ENCODE measurements at regions not wholly inside any gene's neighbourhood (a gene's known extent, or its start where the extent isn't known, plus 50 kb on each side); places are given as distances from the start of the nearest gene placed in this dataset.
A peak's percentile ranks its signal among the peaks of the same experiment; 100 is the strongest.
"Not testable (repeated sequence)": the region's sequence is repeated elsewhere in the genome, so short reads cannot be mapped to it uniquely, and the experiment has no call there.

- DNase-seq (ENCODE audit: low read depth in 2 of 2): not testable (repeated sequence)
These were observed 415.5 kb downstream of the FOXD4L4 start for GRCh38 chr9:66152406-66152805.

GRCh38 chr9:66153021-66153725 lies 416.2 kb downstream of the FOXD4L4 start:
- DNase-seq (ENCODE audit: low read depth in 2 of 2): not testable (repeated sequence)

GRCh38 chr9:66153971-66154691 lies 417.2 kb downstream of the FOXD4L4 start:
- not testable (repeated sequence) for DNase-seq (ENCODE audit: low read depth in 2 of 2)

GRCh38 chr9:66182316-66182715 lies 445.4 kb downstream of the FOXD4L4 start:
- DNase-seq (ENCODE audit: low read depth in 2 of 2): not testable (repeated sequence)

GRCh38 chr9:66183648-66184047 lies 446.7 kb downstream of the FOXD4L4 start:
- DNase-seq (ENCODE audit: low read depth in 2 of 2): not testable (repeated sequence)

GRCh38 chr9:66197199-66197598 lies 460.3 kb downstream of the FOXD4L4 start:
- DNase-seq (ENCODE audit: low read depth in 2 of 2): not testable (repeated sequence)

- not testable (repeated sequence) for DNase-seq (ENCODE audit: low read depth in 2 of 2)
These were observed 461.5 kb downstream of the FOXD4L4 start for GRCh38 chr9:66198421-66198820.

GRCh38 chr9:66206617-66207016 lies 469.7 kb downstream of the FOXD4L4 start:
- not testable (repeated sequence) for DNase-seq (ENCODE audit: low read depth in 2 of 2)

- DNase-seq (ENCODE audit: low read depth in 2 of 2): not testable (repeated sequence)
These were observed 471.0 kb downstream of the FOXD4L4 start for GRCh38 chr9:66207914-66208313.

GRCh38 chr9:66244763-66245162 lies 507.8 kb downstream of the FOXD4L4 start:
- not testable (repeated sequence) for DNase-seq (ENCODE audit: low read depth in 2 of 2)

GRCh38 chr9:66245481-66245880 lies 508.5 kb downstream of the FOXD4L4 start:
- not testable (repeated sequence) for DNase-seq (ENCODE audit: low read depth in 2 of 2)

GRCh38 chr9:66257581-66257980 lies 520.6 kb downstream of the FOXD4L4 start:
- DNase-seq (ENCODE audit: low read depth in 2 of 2): not testable (repeated sequence)

- not testable (repeated sequence) for DNase-seq (ENCODE audit: low read depth in 2 of 2)
These were observed 524.6 kb downstream of the FOXD4L4 start for GRCh38 chr9:66261576-66261975.

- DNase-seq (ENCODE audit: low read depth in 2 of 2): not testable (repeated sequence)
These were observed 526.7 kb downstream of the FOXD4L4 start for GRCh38 chr9:66263621-66264020.

- not testable (repeated sequence) for DNase-seq (ENCODE audit: low read depth in 2 of 2)
These were observed 527.8 kb downstream of the FOXD4L4 start for GRCh38 chr9:66264786-66265185.

- not testable (repeated sequence) for DNase-seq (ENCODE audit: low read depth in 2 of 2)
These were observed 529.3 kb downstream of the FOXD4L4 start for GRCh38 chr9:66266202-66266601.

GRCh38 chr9:66266856-66267430 lies 530.0 kb downstream of the FOXD4L4 start:
- DNase-seq (ENCODE audit: low read depth in 2 of 2): not testable (repeated sequence)

GRCh38 chr9:66267684-66268083 lies 530.7 kb downstream of the FOXD4L4 start:
- DNase-seq (ENCODE audit: low read depth in 2 of 2): peak in 1 of 2 donors; percentile 9

- DNase-seq (ENCODE audit: low read depth in 2 of 2): not testable (repeated sequence)
These were observed 532.1 kb downstream of the FOXD4L4 start for GRCh38 chr9:66269024-66269423.

GRCh38 chr9:66269783-66270182 lies 532.8 kb downstream of the FOXD4L4 start:
- peak; percentile 42 to 45 for DNase-seq (ENCODE audit: low read depth in 2 of 2)

GRCh38 chr9:66278809-66279208 lies 541.9 kb downstream of the FOXD4L4 start:
- not testable (repeated sequence) for DNase-seq (ENCODE audit: low read depth in 2 of 2)
